Panc1 (cell line): ENCODE measurements at regions not wholly inside any gene's neighbourhood (a gene's known extent, or its start where the extent isn't known, plus 50 kb on each side); places are given as distances from the start of the nearest gene placed in this dataset.

Experiments used
- POLR2AphosphoS5 ChIP-seq: IDR thresholded peaks from 2 replicates; pipeline ENCODE4 v1.6.1; 2012; ENCODE audit warnings: mild to moderate bottlenecking, low read depth, low read length, moderate library complexity
- SIN3A ChIP-seq: IDR thresholded peaks from 2 replicates; pipeline ENCODE4 v1.6.1; 2012; ENCODE audit warnings: low read depth, mild to moderate bottlenecking, low read length, moderate library complexity, borderline replicate concordance; ENCODE audit not compliant: insufficient read depth
- TCF7L2 ChIP-seq: IDR thresholded peaks from 2 replicates; pipeline ENCODE4 v1.6.1; 2011; ENCODE audit warnings: mild to moderate bottlenecking, low read depth, low read length, inconsistent platforms
- TF ChIP-seq, protein P1 (sequence below): fragments of 450-650 bp; IDR thresholded peaks from 2 replicates; pipeline ENCODE4 v1.5.1; 2017; ENCODE audit warnings: mild to moderate bottlenecking
- TF ChIP-seq, protein P2 (sequence below), 2 experiments: IDR thresholded peaks; 2 replicates each; pipeline ENCODE4 v1.6.1; 2011 to 2012; ENCODE audit warnings: low read depth in 2 of 2, control low read depth in 1 of 2, low read length in 1 of 2, mild to moderate bottlenecking in 1 of 2, moderate library complexity in 1 of 2; ENCODE audit not compliant: insufficient read depth in 1 of 2

DNA sequence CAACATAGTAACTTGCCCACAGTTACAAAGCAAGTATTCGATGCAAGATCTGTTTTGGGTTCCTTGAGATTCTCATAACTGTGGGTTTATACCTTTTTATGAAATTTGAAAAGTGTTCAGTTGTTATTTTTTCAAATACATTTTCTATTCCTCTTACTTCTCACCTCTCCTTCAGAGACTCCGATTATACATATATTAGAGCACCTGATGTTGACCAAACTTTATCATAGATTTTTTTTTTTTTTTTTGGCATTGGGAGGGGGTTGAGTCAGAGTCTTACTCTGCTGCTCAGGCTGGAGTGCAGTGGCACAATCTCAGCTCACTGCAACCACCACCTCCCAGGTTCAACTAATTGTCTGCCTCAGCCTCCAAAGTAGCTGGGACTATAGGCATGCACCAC lies 51.3 kb upstream of the RBBP6 start:
- TF ChIP-seq, protein P1, sequence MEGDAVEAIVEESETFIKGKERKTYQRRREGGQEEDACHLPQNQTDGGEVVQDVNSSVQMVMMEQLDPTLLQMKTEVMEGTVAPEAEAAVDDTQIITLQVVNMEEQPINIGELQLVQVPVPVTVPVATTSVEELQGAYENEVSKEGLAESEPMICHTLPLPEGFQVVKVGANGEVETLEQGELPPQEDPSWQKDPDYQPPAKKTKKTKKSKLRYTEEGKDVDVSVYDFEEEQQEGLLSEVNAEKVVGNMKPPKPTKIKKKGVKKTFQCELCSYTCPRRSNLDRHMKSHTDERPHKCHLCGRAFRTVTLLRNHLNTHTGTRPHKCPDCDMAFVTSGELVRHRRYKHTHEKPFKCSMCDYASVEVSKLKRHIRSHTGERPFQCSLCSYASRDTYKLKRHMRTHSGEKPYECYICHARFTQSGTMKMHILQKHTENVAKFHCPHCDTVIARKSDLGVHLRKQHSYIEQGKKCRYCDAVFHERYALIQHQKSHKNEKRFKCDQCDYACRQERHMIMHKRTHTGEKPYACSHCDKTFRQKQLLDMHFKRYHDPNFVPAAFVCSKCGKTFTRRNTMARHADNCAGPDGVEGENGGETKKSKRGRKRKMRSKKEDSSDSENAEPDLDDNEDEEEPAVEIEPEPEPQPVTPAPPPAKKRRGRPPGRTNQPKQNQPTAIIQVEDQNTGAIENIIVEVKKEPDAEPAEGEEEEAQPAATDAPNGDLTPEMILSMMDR, result no peak
- TF ChIP-seq SIN3A, result no peak
- no peak for TF ChIP-seq POLR2AphosphoS5
- no peak for TF ChIP-seq TCF7L2
- TF ChIP-seq, protein P2, sequence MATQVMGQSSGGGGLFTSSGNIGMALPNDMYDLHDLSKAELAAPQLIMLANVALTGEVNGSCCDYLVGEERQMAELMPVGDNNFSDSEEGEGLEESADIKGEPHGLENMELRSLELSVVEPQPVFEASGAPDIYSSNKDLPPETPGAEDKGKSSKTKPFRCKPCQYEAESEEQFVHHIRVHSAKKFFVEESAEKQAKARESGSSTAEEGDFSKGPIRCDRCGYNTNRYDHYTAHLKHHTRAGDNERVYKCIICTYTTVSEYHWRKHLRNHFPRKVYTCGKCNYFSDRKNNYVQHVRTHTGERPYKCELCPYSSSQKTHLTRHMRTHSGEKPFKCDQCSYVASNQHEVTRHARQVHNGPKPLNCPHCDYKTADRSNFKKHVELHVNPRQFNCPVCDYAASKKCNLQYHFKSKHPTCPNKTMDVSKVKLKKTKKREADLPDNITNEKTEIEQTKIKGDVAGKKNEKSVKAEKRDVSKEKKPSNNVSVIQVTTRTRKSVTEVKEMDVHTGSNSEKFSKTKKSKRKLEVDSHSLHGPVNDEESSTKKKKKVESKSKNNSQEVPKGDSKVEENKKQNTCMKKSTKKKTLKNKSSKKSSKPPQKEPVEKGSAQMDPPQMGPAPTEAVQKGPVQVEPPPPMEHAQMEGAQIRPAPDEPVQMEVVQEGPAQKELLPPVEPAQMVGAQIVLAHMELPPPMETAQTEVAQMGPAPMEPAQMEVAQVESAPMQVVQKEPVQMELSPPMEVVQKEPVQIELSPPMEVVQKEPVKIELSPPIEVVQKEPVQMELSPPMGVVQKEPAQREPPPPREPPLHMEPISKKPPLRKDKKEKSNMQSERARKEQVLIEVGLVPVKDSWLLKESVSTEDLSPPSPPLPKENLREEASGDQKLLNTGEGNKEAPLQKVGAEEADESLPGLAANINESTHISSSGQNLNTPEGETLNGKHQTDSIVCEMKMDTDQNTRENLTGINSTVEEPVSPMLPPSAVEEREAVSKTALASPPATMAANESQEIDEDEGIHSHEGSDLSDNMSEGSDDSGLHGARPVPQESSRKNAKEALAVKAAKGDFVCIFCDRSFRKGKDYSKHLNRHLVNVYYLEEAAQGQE (IDR thresholded peaks at IDR 0.05; ENCODE audit: insufficient read depth in 1 of 2, low read depth in 2 of 2, low read length in 1 of 2), result no peak
